ENCODE measurements at regions not wholly inside any gene's neighbourhood (a gene's known extent, or its start where the extent isn't known, plus 50 kb on each side); places are given as distances from the start of the nearest gene placed in this dataset.

DNA sequence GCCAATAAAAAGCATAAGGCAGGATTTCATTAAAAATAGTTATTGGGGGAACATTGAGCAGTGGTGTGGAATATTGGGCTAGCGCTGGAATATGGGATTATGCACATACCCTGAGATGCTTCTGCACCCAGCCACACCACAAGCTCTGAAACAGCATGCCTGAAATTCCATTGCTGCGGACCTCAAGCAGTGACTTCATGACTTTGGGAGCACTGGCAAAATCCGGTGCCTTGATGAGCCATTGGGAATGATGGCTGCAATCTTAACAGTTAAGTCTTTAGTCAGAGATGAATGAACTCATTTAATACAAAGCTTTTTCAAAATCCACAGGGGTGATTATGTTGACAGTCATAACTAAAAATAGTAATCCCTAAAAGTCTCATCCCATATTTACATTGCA, 274.7 kb upstream of the MTPN start:
- H3K4me3 ChIP-seq: no peak overlapping the region
- DNase-seq (ENCODE audit: low spot score): no peak
- H3K27ac ChIP-seq: no peak overlapping the region
- TF ChIP-seq CTCF (IDR thresholded peaks at IDR 0.05): no peak

- no peak for DNase-seq (ENCODE audit: low spot score)
- no peak for TF ChIP-seq CTCF (IDR thresholded peaks at IDR 0.05)
- Histone ChIP-seq H3K4me3 (no peak overlapping the region), H3K27ac (no peak overlapping the region)
Measured at GRCh38 chr7:136247211-136247610, 270.1 kb upstream of the MTPN start.

DNA sequence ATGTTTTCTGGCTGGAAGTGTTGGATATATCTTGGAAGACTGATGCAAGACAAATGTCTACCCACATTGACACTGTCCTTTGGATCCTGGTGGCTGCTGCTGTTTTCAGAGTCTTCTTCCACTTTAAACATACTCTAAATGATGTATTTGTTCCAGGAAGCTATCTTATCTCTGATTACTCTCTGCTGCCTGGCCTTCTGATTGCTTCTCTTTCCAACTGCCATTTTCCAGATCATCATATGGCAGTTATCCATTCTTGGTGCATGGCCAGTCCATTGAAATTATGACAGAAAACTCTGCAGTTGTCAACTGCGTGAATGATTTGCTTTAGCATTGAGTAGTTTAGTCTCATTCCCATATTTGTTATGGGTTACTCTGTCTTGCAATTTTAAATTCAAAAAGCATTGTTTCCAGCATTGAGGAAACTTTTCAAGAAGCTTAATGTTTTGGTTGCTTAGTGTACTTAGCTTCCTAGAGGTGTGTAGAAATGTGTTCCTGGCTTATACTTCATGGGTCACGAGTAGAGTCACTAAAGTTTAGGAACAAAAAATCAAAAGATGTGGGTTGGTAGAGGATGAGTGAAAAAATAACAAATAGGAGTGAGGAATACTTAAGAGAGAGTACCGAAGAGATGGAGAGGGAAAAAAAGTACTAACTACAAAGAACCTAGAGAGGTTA, 268.3 kb upstream of the MTPN start:
- H3K4me3 ChIP-seq: no peak overlapping the region
- no peak overlapping the region for H3K27ac ChIP-seq
- no peak for DNase-seq (ENCODE audit: low spot score)
- TF ChIP-seq CTCF (IDR thresholded peaks at IDR 0.05): no peak

DNA sequence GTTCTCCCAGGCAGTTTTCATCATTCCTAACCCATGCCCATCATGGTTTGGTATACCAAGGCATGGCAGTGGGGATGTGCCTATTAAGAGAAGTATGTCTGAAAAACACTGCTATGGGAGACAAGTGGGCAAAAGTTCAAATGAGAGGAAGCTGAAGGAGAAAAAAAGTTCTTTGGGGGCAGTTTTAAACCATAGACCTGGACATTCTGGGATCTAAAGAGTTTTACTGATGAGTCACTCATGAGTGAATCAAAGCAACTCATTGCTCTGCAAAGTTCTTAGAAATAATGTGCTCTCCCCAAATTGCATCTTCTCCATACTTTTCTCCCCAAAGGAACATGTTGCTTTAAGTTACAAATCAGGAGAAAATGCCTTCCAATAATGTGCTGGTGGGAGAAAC, 256.9 kb upstream of the MTPN start:
- no peak for DNase-seq (ENCODE audit: low spot score)
- H3K27ac ChIP-seq: no peak overlapping the region
- no peak overlapping the region for H3K4me3 ChIP-seq
- TF ChIP-seq CTCF (IDR thresholded peaks at IDR 0.05): no peak

- Histone ChIP-seq H3K27ac (no peak overlapping the region), H3K4me3 (no peak overlapping the region)
- DNase-seq (ENCODE audit: low spot score): no peak
- TF ChIP-seq CTCF (IDR thresholded peaks at IDR 0.05): no peak
Measured at GRCh38 chr7:136230210-136230609, 253.1 kb upstream of the MTPN start.

- Histone ChIP-seq H3K4me3 (no peak overlapping the region), H3K27ac (no peak overlapping the region)
- DNase-seq (ENCODE audit: low spot score): no peak
- TF ChIP-seq CTCF (IDR thresholded peaks at IDR 0.05): no peak
Measured at GRCh38 chr7:136229790-136230189, 252.6 kb upstream of the MTPN start.

DNA sequence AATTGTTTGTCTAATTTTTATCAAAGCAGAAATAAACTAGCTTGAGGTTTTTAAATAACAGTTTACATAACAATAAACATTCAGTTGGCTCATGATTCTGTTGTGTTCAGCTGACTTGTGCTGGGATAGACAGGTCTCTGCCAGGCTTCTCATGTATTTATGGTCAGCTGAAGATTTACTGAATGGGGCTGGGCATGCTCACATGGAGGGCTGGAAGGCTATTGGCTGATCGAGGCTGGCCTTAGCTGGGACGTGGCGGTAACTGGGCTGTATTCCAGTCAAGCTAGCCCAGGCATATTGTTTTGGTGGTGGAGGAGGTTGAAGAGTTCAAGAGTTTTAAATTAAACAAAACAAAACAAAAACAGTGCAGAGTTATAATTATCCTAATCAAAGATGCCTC, 251.0 kb upstream of the MTPN start:
- Histone ChIP-seq H3K4me3 (no peak overlapping the region), H3K27ac (no peak overlapping the region)
- no peak for DNase-seq (ENCODE audit: low spot score)
- no peak for TF ChIP-seq CTCF (IDR thresholded peaks at IDR 0.05)
